C4-2B (cell line): ENCODE measurements at regions not wholly inside any gene's neighbourhood (a gene's known extent, or its start where the extent isn't known, plus 50 kb on each side); places are given as distances from the start of the nearest gene placed in this dataset.

ENCODE experiments used
- CTCF ChIP-seq: fragments of 450-650 bp; conservative IDR thresholded peaks from 2 replicates; pipeline ENCODE4 v1.5.1; 2017; ENCODE audit warnings: mild to moderate bottlenecking
- ZFX ChIP-seq: fragments of 450-650 bp; IDR thresholded peaks from 2 replicates; pipeline ENCODE4 v1.6.1; 2017

- TF ChIP-seq CTCF (no peak), ZFX (no peak)
These were observed 143.4 kb downstream of the TRIML1 start for GRCh38 chr4:188282471-188283232.
